Endothelial cell of umbilical vein (primary cell): ENCODE measurements at regions not wholly inside any gene's neighbourhood (a gene's known extent, or its start where the extent isn't known, plus 50 kb on each side); places are given as distances from the start of the nearest gene placed in this dataset.

ENCODE experiments used
- BruUV-seq: library from RNA; stranded (reverse); fragments of 400-500 nt; replicated peaks from 2 replicates; lab custom pipeline; 2021; lab: Mats Ljungman, UMichigan
- CTCF ChIA-PET: fragments of 300-600, 350-600 bp; sonication (Branson Sonifier 250); formaldehyde crosslinking; loops from one replicate; lab custom pipeline; 2021; ENCODE audit warnings: antibody characterized with exemption, inconsistent platforms; lab: Charles Lee
- POLR2A ChIA-PET: fragments of 300-600, 350-600 bp; sonication (Branson Sonifier 250); formaldehyde crosslinking; loops from one replicate; lab custom pipeline; 2021; ENCODE audit warnings: antibody characterized with exemption, inconsistent platforms; lab: Charles Lee
- DNase-seq: peaks from one replicate; pipeline ENCODE4 v3.0.0-alpha.2; 2011; ENCODE audit warnings: low read depth, low spot score
- FAIRE-seq: peaks from 2 replicates; lab custom pipeline; 2011; peaks lifted over from hg19 to GRCh38; lab: Jason Lieb, UNC
- H2AFZ ChIP-seq: 2 replicates; pipeline ENCODE4 v1.6.0; 2012; ENCODE audit warnings: low read depth, low read length, control low read depth, inconsistent platforms
- H3K27ac ChIP-seq: 2 replicates; pipeline ENCODE4 v1.5.1; 2011; ENCODE audit warnings: low read depth, mild to moderate bottlenecking, control low read depth, low read length, moderate library complexity; ENCODE audit not compliant: insufficient read depth
- H3K27me3 ChIP-seq, 2 experiments: 2 replicates each; pipeline versions ENCODE4 v1.6.0 to v1.6.1; 2011; ENCODE audit warnings: low read length in 2 of 2, mixed read lengths in 1 of 2; ENCODE audit not compliant: control insufficient read depth in 2 of 2, insufficient read depth in 2 of 2
- H3K36me3 ChIP-seq, 2 experiments: 2 replicates in 1 of 2; 3 replicates in 1 of 2; pipeline ENCODE4 v1.5.1; 2011; ENCODE audit warnings: low read length in 2 of 2, mild to moderate bottlenecking in 1 of 2, moderate library complexity in 1 of 2; ENCODE audit not compliant: control insufficient read depth in 2 of 2, insufficient read depth in 2 of 2; ENCODE audit errors: extremely low read depth in 1 of 2
- H3K4me1 ChIP-seq: 3 replicates; pipeline ENCODE4 v1.5.1; 2011; ENCODE audit warnings: mild to moderate bottlenecking, low read length; ENCODE audit not compliant: control insufficient read depth, insufficient read depth; ENCODE audit errors: extremely low read depth
- H3K4me2 ChIP-seq: 2 replicates; pipeline ENCODE4 v1.6.1; 2011; ENCODE audit warnings: low read length, control low read depth, mixed read lengths; ENCODE audit not compliant: insufficient read depth
- H3K4me3 ChIP-seq, 3 experiments: fragments of 200-600 bp in 1 of 3; sonication (generic), shearing (Covaris generic) in 1 of 3; replicated peaks in 1 of 3; 2 replicates each; pipeline ENCODE4 v1.5.1; 2011 to 2016; ENCODE audit warnings: control low read depth in 3 of 3, low read length in 3 of 3, mild to moderate bottlenecking in 2 of 3, inconsistent platforms in 1 of 3, low read depth in 1 of 3, moderate library complexity in 1 of 3; ENCODE audit not compliant: insufficient read depth in 1 of 3
- H3K79me2 ChIP-seq: 2 replicates; pipeline ENCODE4 v1.6.0; 2012; ENCODE audit warnings: low read length, inconsistent platforms; ENCODE audit not compliant: control insufficient read depth, insufficient read depth
- H3K9ac ChIP-seq: replicated peaks from 2 replicates; pipeline ENCODE3; 2011; ENCODE audit warnings: low read length, control low read depth; ENCODE audit not compliant: insufficient read depth; ENCODE audit errors: extremely low read depth
- H3K9me1 ChIP-seq: replicated peaks from 3 replicates; pipeline ENCODE4 v1.6.0; 2011; ENCODE audit warnings: mild to moderate bottlenecking, low read length; ENCODE audit not compliant: control insufficient read depth, insufficient read depth; ENCODE audit errors: extremely low read depth
- H3K9me3 ChIP-seq: replicated peaks from 2 replicates; pipeline ENCODE4 v1.5.1; 2012; ENCODE audit warnings: low read length, inconsistent platforms; ENCODE audit not compliant: control insufficient read depth, insufficient read depth
- H4K20me1 ChIP-seq: replicated peaks from 2 replicates; pipeline ENCODE3; 2011; ENCODE audit warnings: mild to moderate bottlenecking, low read length; ENCODE audit not compliant: control insufficient read depth, insufficient read depth; ENCODE audit errors: extremely low read depth
- CTCF ChIP-seq, 2 donors: IDR thresholded peaks; 1 replicate in 1 of 2; 2 replicates in 1 of 2; pipeline ENCODE4 v1.5.1; 2011; ENCODE audit warnings: low read length in 2 of 2, mild to moderate bottlenecking in 2 of 2, moderate library complexity in 2 of 2, control low read depth in 1 of 2, inconsistent platforms in 1 of 2, low read depth in 1 of 2; ENCODE audit not compliant: insufficient read depth in 1 of 2; ENCODE audit errors: extremely low read depth in 1 of 2
- EZH2 ChIP-seq: IDR thresholded peaks from 2 replicates; pipeline ENCODE4 v1.6.1; 2012; ENCODE audit warnings: borderline replicate concordance, low read depth, mild to moderate bottlenecking, moderate library complexity, low read length, inconsistent platforms; ENCODE audit not compliant: severe bottlenecking
- FOS ChIP-seq: IDR thresholded peaks from 2 replicates; pipeline ENCODE4 v1.6.1; 2011; ENCODE audit warnings: mild to moderate bottlenecking, low read length, moderate library complexity, borderline replicate concordance; ENCODE audit not compliant: insufficient read depth
- GATA2 ChIP-seq: IDR thresholded peaks from 2 replicates; pipeline ENCODE4 v1.7.0; 2011; ENCODE audit warnings: low read depth, mild to moderate bottlenecking, moderate library complexity, mixed read lengths, low read length; ENCODE audit not compliant: insufficient read length, insufficient read depth
- JUN ChIP-seq: IDR thresholded peaks from 2 replicates; pipeline ENCODE4 v1.6.1; 2011; ENCODE audit warnings: borderline replicate concordance, low read depth; ENCODE audit not compliant: insufficient read length, insufficient read depth
- MYC ChIP-seq: IDR thresholded peaks from one replicate; pipeline ENCODE4 v1.6.1; 2011; ENCODE audit warnings: mild to moderate bottlenecking, low read depth, low read length
- POLR2A ChIP-seq: IDR thresholded peaks from 2 replicates; pipeline ENCODE4 v1.6.1; 2012; ENCODE audit warnings: low read depth, mild to moderate bottlenecking, control low read depth, low read length
- POLR2AphosphoS5 ChIP-seq: IDR thresholded peaks from 2 replicates; pipeline ENCODE4 v1.6.1; 2012; ENCODE audit warnings: low read depth, mild to moderate bottlenecking, control low read depth, low read length, moderate library complexity; ENCODE audit not compliant: insufficient read depth
- dilution Hi-C: fragments of 300-500 bp; cut with MboI; formaldehyde crosslinking; loops from one replicate; pipeline ENCODE4 v1.15.0; 2019; ENCODE audit warnings: low sequenced_read_pairs; ENCODE audit not compliant: extremely low pct_ligation_motif_present
- intact Hi-C: fragments of 100-400 bp; cut with micrococcal nuclease; formaldehyde crosslinking; loops from one replicate; pipeline ENCODE4 v1.10.0; 2022
- TF ChIP-seq, protein P1 (sequence below): IDR thresholded peaks from 2 replicates; pipeline ENCODE4 v1.6.1; 2011; ENCODE audit not compliant: insufficient read depth, insufficient read length

DNA sequence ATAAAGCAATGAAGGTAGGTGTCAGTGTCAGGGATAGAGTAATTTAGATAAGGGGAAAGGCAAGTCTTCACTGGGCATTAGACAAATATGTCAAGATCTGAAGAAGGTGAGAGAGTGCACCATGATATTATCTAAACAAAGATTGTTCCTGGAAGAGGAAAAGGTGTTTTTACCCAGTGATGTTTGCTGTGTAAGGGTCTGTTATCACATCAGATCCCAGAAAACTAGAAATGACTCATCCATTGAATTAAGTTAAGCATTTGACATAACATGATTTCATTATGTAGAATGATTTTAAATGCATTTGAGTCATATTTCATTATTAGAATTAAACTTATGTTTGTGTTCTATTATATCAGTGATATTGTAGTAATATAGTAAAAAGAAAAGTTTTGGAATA is 1279.5 kb upstream of the CITED2 start:
- Histone ChIP-seq H2AFZ (no peak overlapping the region), H3K4me3 (no peak overlapping the region), H3K27me3 (no peaks in the 10 kb centered on the region), H3K27ac (no peak overlapping the region), H3K79me2 (no peaks in the 10 kb centered on the region), H3K36me3 (no peaks in the 10 kb centered on the region), H3K4me2 (no peak overlapping the region), H3K4me1 (peaks cover 2% of the 10 kb centered on the region), H4K20me1 (no peaks in the 10 kb centered on the region), H3K9me3 (no peaks in the 10 kb centered on the region), H3K9ac (no peak overlapping the region), H3K9me1 (no peaks in the 10 kb centered on the region)
- dilution Hi-C loops = no loop called here
- intact Hi-C loops = no loop called here
- no peak for FAIRE-seq
- TF ChIP-seq GATA2 (peak; percentile 17), POLR2AphosphoS5 (no peak), EZH2 (no peak), CTCF (IDR thresholded peaks at IDR 0.05; ENCODE audit: extremely low read depth in 1 of 2, insufficient read depth in 1 of 2, low read depth in 1 of 2, low read length in 2 of 2) (no peak), MYC (no peak), JUN (peak; percentile 27), POLR2A (no peak), FOS (peak; percentile 56)
- TF ChIP-seq, protein P1, sequence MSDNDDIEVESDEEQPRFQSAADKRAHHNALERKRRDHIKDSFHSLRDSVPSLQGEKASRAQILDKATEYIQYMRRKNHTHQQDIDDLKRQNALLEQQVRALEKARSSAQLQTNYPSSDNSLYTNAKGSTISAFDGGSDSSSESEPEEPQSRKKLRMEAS = no peak
- DNase-seq = peak; percentile 30
- BruUV-seq = no TSS peak
- ChIA-PET CTCF (no interaction called here), POLR2A (no interaction called here)
